SK-N-SH (cell line): ENCODE measurements at regions not wholly inside any gene's neighbourhood (a gene's known extent, or its start where the extent isn't known, plus 50 kb on each side); places are given as distances from the start of the nearest gene placed in this dataset.

ENCODE experiments used
- CTCF ChIA-PET: fragments of 300-600, 350-600 bp; formaldehyde crosslinking; extraction: SDS; loops from one replicate; lab custom pipeline; 2021; lab: Yijun Ruan, JAX
- POLR2A ChIA-PET: fragments of 350-600 bp; sonication (Branson Sonifier 250); formaldehyde crosslinking; extraction: SDS; loops from one replicate; lab custom pipeline; 2020; ENCODE audit warnings: antibody characterized with exemption, inconsistent platforms; lab: Yijun Ruan, JAX
- DNase-seq: peaks from one replicate; pipeline ENCODE4 v3.0.0; 2012
- H2AFZ ChIP-seq: fragments of 200-600 bp; sonication (generic); 2 replicates; pipeline ENCODE4 v1.8.1; 2016; ENCODE audit warnings: antibody characterized with exemption, mild to moderate bottlenecking, low read depth
- H3F3A ChIP-seq: fragments of 200-600 bp; sonication (generic); replicated peaks from 2 replicates; pipeline ENCODE3; 2016; ENCODE audit warnings: antibody characterized with exemption, mild to moderate bottlenecking; ENCODE audit not compliant: insufficient read depth
- H3K27ac ChIP-seq, 2 experiments: fragments of 200-500 bp in 1 of 2; fragments of 200-600 bp in 1 of 2; sonication (Bioruptor generic) in 1 of 2; sonication (generic), shearing (Covaris generic) in 1 of 2; 2 replicates each; pipeline versions ENCODE4 v1.5.1 to v1.6.1; 2014 to 2016; ENCODE audit warnings: low read depth in 2 of 2, inconsistent platforms in 1 of 2, low read length in 1 of 2, mild to moderate bottlenecking in 1 of 2, mixed read lengths in 1 of 2
- H3K27me3 ChIP-seq: fragments of 200-600 bp; sonication (generic), shearing (Covaris generic); 2 replicates; pipeline ENCODE4 v1.6.1; 2016; ENCODE audit warnings: mixed run types; ENCODE audit not compliant: insufficient read depth
- H3K36me3 ChIP-seq, 2 experiments: fragments of 200-500 bp in 1 of 2; fragments of 200-600 bp in 1 of 2; sonication (Bioruptor generic) in 1 of 2; sonication (generic) in 1 of 2; replicated peaks in 1 of 2; 2 replicates each; pipeline versions ENCODE3 to v1.5.1; 2014 to 2016; ENCODE audit warnings: low read length in 1 of 2, mild to moderate bottlenecking in 1 of 2; ENCODE audit not compliant: insufficient read depth in 2 of 2, control insufficient read depth in 1 of 2
- H3K4me1 ChIP-seq, 2 experiments: fragments of 200-500 bp in 1 of 2; fragments of 200-600 bp in 1 of 2; sonication (Bioruptor generic) in 1 of 2; sonication (generic), shearing (Covaris generic) in 1 of 2; 2 replicates each; pipeline versions ENCODE4 v1.5.1 to v1.6.1; 2014 to 2016; ENCODE audit warnings: low read depth in 1 of 2, low read length in 1 of 2, mixed run types in 1 of 2; ENCODE audit not compliant: insufficient read depth in 2 of 2, control insufficient read depth in 1 of 2
- H3K4me2 ChIP-seq: fragments of 200-600 bp; sonication (generic), shearing (Covaris generic); 2 replicates; pipeline ENCODE4 v1.6.1; 2017; ENCODE audit warnings: mixed run types
- H3K4me3 ChIP-seq, 2 experiments: fragments of 200-500 bp in 1 of 2; fragments of 200-600 bp in 1 of 2; sonication (Bioruptor generic) in 1 of 2; sonication (generic), shearing (Covaris generic) in 1 of 2; 2 replicates each; pipeline versions ENCODE4 v1.5.1 to v1.8.1; 2014 to 2016; ENCODE audit warnings: low read depth in 2 of 2, inconsistent platforms in 1 of 2, low read length in 1 of 2, mild to moderate bottlenecking in 1 of 2, mixed read lengths in 1 of 2, moderate library complexity in 1 of 2
- H3K79me2 ChIP-seq: fragments of 200-600 bp; sonication (generic); 2 replicates; pipeline ENCODE4 v1.8.1; 2017; ENCODE audit warnings: mild to moderate bottlenecking; ENCODE audit not compliant: insufficient read depth
- H3K9ac ChIP-seq: fragments of 200-600 bp; sonication (generic); 2 replicates; pipeline ENCODE4 v1.6.1; 2017; ENCODE audit warnings: mixed run types
- H3K9me2 ChIP-seq: fragments of 200-600 bp; sonication (generic); 2 replicates; pipeline ENCODE4 v1.6.1; 2017; ENCODE audit warnings: mixed run types
- H3K9me3 ChIP-seq: fragments of 200-600 bp; sonication (generic); 2 replicates; pipeline ENCODE4 v1.6.1; 2017; ENCODE audit warnings: mixed run types, mild to moderate bottlenecking, moderate library complexity
- H4K20me1 ChIP-seq: fragments of 200-600 bp; sonication (generic); 2 replicates; pipeline ENCODE4 v1.6.1; 2017; ENCODE audit warnings: mild to moderate bottlenecking, mixed run types; ENCODE audit not compliant: insufficient read depth
- EZH2phosphoT487 ChIP-seq: fragments of 200-600 bp; sonication (generic); IDR thresholded peaks from 2 replicates; pipeline ENCODE4 v1.6.1; 2017; ENCODE audit warnings: low read depth, mixed run types, mild to moderate bottlenecking, antibody characterized with exemption, moderate library complexity, borderline replicate concordance
- GABPA ChIP-seq: IDR thresholded peaks from 2 replicates; pipeline ENCODE4 v1.4.0; 2012; ENCODE audit warnings: low read depth, mild to moderate bottlenecking
- MEF2A ChIP-seq: IDR thresholded peaks from 2 replicates; pipeline ENCODE4 v1.4.0; 2012; ENCODE audit warnings: low read depth, borderline replicate concordance
- MXI1 ChIP-seq: IDR thresholded peaks from 2 replicates; pipeline ENCODE4 v1.6.1; 2012; ENCODE audit warnings: mild to moderate bottlenecking, low read depth, low read length, improper control_type of control experiment
- NFIC ChIP-seq: IDR thresholded peaks from 2 replicates; pipeline ENCODE4 v1.4.0; 2012; ENCODE audit warnings: borderline replicate concordance
- NRF1 ChIP-seq: IDR thresholded peaks from 2 replicates; pipeline ENCODE4 v1.6.1; 2012; ENCODE audit warnings: low read depth, mild to moderate bottlenecking, low read length
- RAD21 ChIP-seq: IDR thresholded peaks from 2 replicates; pipeline ENCODE4 v1.6.1; 2012; ENCODE audit warnings: mild to moderate bottlenecking, low read length
- RXRA ChIP-seq: IDR thresholded peaks from 2 replicates; pipeline ENCODE4 v1.4.0; 2012; ENCODE audit warnings: low read depth, mild to moderate bottlenecking, borderline replicate concordance
- SIN3A ChIP-seq: IDR thresholded peaks from 2 replicates; pipeline ENCODE4 v1.6.1; 2012; ENCODE audit warnings: low read depth, mild to moderate bottlenecking, low read length, moderate library complexity, borderline replicate concordance
- SMC3 ChIP-seq: IDR thresholded peaks from 2 replicates; pipeline ENCODE4 v1.6.1; 2012; ENCODE audit warnings: low read depth, low read length, improper control_type of control experiment
- TCF12 ChIP-seq: IDR thresholded peaks from 2 replicates; pipeline ENCODE4 v1.4.0; 2012
- TEAD4 ChIP-seq: IDR thresholded peaks from 2 replicates; pipeline ENCODE4 v1.4.0; 2012; ENCODE audit warnings: mild to moderate bottlenecking, borderline replicate concordance; ENCODE audit not compliant: insufficient read depth
- WGBS: methylation state at CpG from one replicate; pipeline ENCODE4 v1.1.6; 2017; ENCODE audit warnings: low lambda C conversion rate; 5-methylcytosine and 5-hydroxymethylcytosine counted together
- TF ChIP-seq, protein P1 (sequence below): IDR thresholded peaks from 2 replicates; pipeline ENCODE4 v1.6.1; 2012; ENCODE audit warnings: mild to moderate bottlenecking, low read depth, low read length, moderate library complexity
- TF ChIP-seq, protein P2 (sequence below): IDR thresholded peaks from 2 replicates; pipeline ENCODE4 v1.4.0; 2012; ENCODE audit warnings: low read depth, borderline replicate concordance
- TF ChIP-seq, protein P3 (sequence below): IDR thresholded peaks from 2 replicates; pipeline ENCODE4; 2012
- TF ChIP-seq, protein P4 (sequence below): IDR thresholded peaks from 2 replicates; pipeline ENCODE4 v1.4.0; 2012; ENCODE audit warnings: low read depth

DNA sequence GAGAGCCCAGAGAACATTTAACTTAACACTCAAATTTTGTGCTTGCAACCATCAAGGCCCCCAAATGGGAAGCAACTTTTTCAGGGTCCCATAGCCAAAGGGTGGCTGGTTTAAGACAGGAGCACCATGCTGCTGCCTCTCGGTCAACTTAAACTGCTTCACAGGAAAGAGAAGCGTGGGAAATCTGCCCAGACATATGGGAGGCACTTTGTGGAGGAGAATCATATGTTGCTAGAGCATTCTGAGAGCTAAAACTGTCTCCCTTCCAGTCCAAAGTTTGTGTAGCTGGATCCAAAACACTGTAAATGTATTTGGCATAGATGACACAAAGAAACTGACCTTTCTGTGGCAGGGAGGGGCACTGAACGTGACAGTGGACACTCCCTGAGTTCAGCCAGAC, 305.9 kb upstream of the RORA start:
- CTCF ChIA-PET, result no interaction called here
- Histone ChIP-seq H3K4me3 (no peak overlapping the region), H4K20me1 (no peaks in the 10 kb centered on the region), H3K27ac (no peak overlapping the region), H2AFZ (no peak overlapping the region), H3F3A (no peaks in the 10 kb centered on the region), H3K36me3 (no peaks in the 10 kb centered on the region), H3K79me2 (no peaks in the 10 kb centered on the region), H3K27me3 (no peaks in the 10 kb centered on the region; the same call in 1 of the 2 replicates), H3K9ac (no peak overlapping the region), H3K9me3 (no peaks in the 10 kb centered on the region), H3K4me1 (no peaks in the 10 kb centered on the region), H3K9me2 (no peaks in the 10 kb centered on the region), H3K4me2 (no peak overlapping the region)
- TF ChIP-seq EZH2phosphoT487 (no peak), TEAD4 (no peak), RXRA (no peak), SMC3 (no peak), MEF2A (no peak), NFIC (no peak), SIN3A (no peak), RAD21 (no peak), MXI1 (no peak), TCF12 (no peak)
- TF ChIP-seq, protein P1, sequence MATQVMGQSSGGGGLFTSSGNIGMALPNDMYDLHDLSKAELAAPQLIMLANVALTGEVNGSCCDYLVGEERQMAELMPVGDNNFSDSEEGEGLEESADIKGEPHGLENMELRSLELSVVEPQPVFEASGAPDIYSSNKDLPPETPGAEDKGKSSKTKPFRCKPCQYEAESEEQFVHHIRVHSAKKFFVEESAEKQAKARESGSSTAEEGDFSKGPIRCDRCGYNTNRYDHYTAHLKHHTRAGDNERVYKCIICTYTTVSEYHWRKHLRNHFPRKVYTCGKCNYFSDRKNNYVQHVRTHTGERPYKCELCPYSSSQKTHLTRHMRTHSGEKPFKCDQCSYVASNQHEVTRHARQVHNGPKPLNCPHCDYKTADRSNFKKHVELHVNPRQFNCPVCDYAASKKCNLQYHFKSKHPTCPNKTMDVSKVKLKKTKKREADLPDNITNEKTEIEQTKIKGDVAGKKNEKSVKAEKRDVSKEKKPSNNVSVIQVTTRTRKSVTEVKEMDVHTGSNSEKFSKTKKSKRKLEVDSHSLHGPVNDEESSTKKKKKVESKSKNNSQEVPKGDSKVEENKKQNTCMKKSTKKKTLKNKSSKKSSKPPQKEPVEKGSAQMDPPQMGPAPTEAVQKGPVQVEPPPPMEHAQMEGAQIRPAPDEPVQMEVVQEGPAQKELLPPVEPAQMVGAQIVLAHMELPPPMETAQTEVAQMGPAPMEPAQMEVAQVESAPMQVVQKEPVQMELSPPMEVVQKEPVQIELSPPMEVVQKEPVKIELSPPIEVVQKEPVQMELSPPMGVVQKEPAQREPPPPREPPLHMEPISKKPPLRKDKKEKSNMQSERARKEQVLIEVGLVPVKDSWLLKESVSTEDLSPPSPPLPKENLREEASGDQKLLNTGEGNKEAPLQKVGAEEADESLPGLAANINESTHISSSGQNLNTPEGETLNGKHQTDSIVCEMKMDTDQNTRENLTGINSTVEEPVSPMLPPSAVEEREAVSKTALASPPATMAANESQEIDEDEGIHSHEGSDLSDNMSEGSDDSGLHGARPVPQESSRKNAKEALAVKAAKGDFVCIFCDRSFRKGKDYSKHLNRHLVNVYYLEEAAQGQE, result no peak
- DNase-seq, result no peak
- 40% methylated on average over 3 of the region's 3 CpGs for WGBS
- POLR2A ChIA-PET, result no interaction called here

DNA sequence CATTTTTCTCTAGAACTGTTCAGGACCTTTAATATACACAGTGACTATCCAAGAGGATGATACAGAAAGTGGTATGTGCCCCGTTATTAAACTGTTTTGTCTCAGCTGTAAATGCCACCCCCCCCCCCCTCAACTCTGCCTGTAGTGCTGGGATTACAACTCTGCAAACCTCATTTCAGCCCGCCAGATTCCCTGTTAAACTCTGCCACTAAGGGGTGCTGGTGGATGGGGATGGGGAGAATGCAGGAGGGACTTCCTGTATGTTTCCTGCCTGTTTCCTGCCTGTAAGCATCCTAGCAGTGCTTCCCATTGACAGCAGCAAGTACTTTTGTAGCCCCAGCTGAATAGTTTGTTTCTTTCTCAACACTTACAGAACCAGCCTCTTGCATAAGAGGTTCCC, 301.7 kb upstream of the RORA start:
- no peak overlapping the region for H3K4me2 ChIP-seq
- TF ChIP-seq, protein P2, sequence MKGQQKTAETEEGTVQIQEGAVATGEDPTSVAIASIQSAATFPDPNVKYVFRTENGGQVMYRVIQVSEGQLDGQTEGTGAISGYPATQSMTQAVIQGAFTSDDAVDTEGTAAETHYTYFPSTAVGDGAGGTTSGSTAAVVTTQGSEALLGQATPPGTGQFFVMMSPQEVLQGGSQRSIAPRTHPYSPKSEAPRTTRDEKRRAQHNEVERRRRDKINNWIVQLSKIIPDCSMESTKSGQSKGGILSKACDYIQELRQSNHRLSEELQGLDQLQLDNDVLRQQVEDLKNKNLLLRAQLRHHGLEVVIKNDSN, result no peak
- TF ChIP-seq GABPA, result peak; percentile 20; the same call in 1 of the 2 replicates
- no peak for TF ChIP-seq NRF1
- TF ChIP-seq, protein P3, sequence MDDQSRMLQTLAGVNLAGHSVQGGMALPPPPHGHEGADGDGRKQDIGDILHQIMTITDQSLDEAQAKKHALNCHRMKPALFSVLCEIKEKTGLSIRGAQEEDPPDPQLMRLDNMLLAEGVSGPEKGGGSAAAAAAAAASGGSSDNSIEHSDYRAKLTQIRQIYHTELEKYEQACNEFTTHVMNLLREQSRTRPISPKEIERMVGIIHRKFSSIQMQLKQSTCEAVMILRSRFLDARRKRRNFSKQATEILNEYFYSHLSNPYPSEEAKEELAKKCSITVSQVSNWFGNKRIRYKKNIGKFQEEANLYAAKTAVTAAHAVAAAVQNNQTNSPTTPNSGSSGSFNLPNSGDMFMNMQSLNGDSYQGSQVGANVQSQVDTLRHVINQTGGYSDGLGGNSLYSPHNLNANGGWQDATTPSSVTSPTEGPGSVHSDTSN, result no peak
- TF ChIP-seq, protein P4, sequence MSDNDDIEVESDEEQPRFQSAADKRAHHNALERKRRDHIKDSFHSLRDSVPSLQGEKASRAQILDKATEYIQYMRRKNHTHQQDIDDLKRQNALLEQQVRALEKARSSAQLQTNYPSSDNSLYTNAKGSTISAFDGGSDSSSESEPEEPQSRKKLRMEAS, result no peak
- no peak for TF ChIP-seq MXI1
- peak; percentile 27; the same call in 1 of the 2 replicates for TF ChIP-seq RAD21
- TF ChIP-seq NFIC, result no peak
- TF ChIP-seq SMC3, result 0 out of 2 replicates have a peak, but pooled peaks have one; percentile 13
- H3F3A ChIP-seq, result no peaks in the 10 kb centered on the region
- H3K9me2 ChIP-seq, result no peaks in the 10 kb centered on the region
- WGBS, result 65% methylated on average over 2 of the region's 2 CpGs
- H3K4me3 ChIP-seq, result no peak overlapping the region
- CTCF ChIA-PET, result interaction anchor here (0.7 to 3.2 kb wide), 2 partner anchors 13 to 304 kb away, joined by 3 to 15 read pairs; no protein-coding TSS in a partner anchor
- H3K9me3 ChIP-seq, result no peaks in the 10 kb centered on the region
- H3K27ac ChIP-seq, result no peak overlapping the region
- DNase-seq, result peak; percentile 16
- peaks cover 0 to 9% of the 10 kb centered on the region in 2 experiments; a peak in 1 of 4 replicates for H3K4me1 ChIP-seq
- H3K79me2 ChIP-seq, result no peaks in the 10 kb centered on the region
- no peaks in the 10 kb centered on the region for H3K36me3 ChIP-seq
- H3K27me3 ChIP-seq, result no peaks in the 10 kb centered on the region; the same call in 1 of the 2 replicates
- H3K9ac ChIP-seq, result no peak overlapping the region
- POLR2A ChIA-PET, result no interaction called here
- H4K20me1 ChIP-seq, result no peaks in the 10 kb centered on the region
- no peak overlapping the region for H2AFZ ChIP-seq
